ENCODE measurements at regions not wholly inside any gene's neighbourhood (a gene's known extent, or its start where the extent isn't known, plus 50 kb on each side); places are given as distances from the start of the nearest gene placed in this dataset.
"Not testable (repeated sequence)": the region's sequence is repeated elsewhere in the genome, so short reads cannot be mapped to it uniquely, and the experiment has no call there.

DNA sequence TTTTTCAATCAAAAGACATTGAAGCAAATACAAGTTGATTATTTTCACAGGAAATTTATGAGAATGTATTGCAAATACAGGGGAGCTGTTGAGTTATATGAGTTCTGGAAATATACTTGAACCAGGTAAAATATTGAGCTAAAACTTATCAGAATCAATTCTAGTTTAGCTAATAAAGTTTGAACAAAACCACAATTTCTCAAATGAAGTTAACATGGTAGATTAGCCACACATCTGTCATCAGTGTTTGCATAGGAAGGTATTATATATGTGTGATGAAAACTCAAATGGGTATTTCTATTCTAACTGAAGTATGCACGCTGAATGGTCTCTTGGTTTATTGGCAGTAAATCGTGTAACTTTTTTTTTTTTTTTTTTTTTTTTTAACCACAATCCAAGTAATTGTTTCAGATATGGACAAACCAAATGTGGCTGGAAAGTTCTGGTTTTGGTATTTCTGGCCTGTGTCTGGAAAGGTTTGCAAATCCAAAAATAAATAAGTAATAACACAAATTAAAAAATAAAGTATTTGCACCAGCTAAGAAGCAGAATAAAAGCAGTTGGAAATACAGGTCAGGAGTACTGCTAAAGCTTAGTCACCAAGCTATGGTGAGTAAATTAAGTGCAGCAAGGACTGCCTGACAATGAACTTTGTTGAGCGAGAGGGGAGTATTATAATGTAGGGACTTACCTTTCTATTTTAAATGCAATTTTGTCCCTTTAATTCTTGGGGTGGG is 479.1 kb upstream of the FANCL start:
- DNase-seq: no peak

DNA sequence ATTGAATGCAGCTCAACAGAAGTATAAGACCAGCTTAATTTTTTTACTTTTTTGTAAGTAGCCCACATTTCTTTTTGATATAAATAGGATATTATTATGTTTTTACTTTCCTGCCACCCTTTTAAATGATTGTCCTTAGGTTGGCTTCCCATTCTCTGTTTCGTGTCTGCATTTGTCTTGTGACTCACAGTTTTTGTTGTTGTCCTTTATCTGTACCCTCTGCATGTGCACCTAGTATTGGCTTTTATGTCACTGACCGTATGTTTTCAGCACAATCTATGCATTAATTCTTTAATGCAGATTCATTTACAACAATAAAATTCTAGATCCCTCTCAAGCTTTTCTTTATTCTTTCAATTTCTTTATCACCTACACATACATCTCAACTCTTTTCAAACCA is 474.2 kb upstream of the FANCL start:
- DNase-seq: no peak

DNA sequence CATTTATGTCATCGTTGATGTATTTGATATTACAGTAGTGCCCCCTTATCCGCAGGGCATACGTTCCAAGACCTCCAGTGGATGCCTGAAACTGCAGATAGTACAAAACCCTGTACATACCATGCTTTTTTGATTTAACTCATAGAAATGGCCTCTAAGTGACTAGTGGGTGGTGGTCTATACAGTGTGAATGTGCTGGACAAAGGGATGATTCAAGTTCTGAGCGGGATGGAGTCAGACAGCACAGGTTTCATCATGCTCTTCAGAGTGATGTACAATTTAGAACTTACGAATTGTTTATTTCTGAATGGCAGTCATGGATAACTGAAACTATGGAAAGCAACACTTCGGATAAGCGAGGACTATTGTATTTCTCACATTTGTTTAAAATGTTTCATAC is 473.1 kb upstream of the FANCL start:
- DNase-seq: no peak

DNA sequence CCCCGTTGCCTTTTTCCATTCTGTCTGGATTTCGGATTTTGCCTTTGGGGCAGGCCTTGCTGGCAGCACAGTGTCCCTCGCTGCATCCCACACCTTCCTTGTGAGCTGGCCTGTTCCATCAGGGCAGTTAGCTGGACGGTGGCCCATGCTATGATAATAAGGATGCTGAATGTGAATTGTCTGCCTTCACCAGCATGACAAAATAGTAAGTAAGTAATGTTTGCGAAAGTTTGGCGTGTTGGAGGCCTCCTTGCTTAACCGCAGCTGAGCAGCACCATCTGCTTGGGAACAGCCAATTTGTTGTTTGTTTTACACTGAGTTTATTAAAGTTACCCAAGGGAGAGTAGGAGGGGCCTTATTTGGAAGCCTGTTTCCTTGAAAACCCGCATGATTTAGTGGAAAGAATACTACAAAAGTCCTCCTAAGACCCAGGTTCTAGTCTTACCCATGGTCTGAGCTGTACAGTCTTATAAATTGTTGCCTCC is 469.7 kb upstream of the FANCL start:
- no peak for DNase-seq

DNA sequence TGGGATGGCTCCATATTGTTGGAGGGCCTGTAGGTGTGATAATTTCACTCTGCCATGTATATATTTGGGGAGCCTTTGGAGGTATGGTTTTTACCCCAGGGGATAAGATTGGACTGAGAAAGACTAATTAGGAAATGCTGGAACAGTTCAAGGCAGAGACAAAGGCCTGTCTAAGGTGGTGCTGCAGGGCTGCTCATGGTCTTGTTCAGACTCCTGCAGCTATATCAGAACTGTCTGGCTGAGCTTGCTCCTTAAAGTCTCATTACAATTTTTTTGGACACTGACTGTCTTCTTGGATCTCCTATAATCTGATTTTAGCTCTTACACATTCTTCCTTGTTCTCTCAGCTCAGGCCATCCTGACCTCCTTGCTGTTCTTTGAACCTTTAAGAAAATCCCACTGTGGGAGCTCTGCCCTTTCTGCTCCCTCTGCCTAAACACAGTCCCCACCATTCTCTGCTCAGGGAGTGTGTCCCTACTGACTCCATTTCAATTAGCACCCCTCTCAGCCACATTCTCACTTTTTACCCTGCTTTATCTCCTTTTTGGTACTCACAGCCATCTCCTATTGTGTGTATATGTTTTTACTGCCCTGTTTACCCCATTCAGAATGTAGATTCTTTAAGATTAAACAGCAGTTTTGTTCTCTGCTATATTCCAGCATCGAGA is 468.7 kb upstream of the FANCL start:
- DNase-seq: no peak

DNA sequence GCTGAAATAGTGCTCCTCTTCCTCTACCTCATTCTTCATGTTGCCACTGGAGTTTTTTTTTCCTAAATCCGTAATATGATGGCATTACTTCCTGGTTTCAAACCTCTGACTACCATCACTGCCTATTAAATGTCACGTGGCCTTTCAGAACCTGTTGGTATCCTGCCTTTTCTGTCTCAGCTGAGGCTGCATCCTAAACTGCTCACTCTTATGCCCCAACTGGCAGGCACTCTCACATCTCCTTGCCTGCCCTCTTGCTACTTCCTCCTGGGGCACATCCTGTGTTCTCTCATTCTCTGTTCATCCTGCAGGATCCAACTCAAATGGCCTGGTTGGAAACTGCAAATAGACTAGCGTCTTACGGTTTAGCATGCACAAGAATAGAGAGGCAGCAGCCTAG is 468.1 kb upstream of the FANCL start:
- DNase-seq: no peak

DNA sequence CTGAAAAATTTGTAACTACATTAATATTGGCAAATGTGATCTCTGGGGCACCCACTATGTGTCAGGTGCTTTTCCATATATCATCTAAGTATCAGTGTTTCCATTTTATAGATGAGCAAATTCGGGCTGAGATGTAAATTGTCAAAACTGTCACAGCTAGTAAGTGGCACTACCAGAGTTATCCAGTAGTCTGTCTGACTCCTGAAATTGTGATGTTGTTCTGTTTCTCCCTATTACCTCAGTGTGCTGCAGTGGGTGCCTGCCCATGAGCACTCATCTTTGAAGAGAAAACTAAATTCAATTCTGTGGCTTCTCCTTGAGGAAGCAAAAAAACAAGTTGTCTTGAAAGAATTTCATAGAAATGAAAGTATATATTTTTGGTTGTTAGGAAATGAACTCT is 467.4 kb upstream of the FANCL start:
- DNase-seq: no peak

DNA sequence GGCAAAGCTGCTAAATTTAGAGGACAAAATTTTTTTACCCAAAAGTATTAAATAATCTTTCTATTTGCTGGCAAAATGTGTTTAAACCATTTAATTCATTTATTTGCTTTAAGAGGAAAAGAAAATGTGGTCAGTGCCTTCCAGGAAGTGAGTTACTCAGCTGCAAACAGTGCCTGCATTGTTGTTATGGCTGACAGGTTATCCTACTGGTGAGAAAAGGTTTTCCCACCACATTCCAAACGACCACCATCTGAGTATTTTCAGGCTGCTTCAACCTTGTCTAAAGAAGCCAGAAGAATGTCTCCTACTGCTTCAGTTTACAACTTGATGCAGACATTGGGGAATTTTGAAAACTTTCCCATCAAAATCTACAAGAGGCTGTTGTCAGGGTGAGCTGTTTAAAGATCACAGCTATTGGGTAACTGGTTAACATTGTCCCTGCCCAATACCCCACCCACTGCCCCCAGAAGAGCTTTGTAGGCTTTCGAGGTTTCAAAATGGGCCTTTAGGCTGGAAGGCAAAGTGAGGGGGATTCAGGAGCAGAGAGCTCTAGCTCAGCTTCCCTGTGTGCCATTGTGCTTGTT is 461.3 kb upstream of the FANCL start:
- no peak for DNase-seq

DNA sequence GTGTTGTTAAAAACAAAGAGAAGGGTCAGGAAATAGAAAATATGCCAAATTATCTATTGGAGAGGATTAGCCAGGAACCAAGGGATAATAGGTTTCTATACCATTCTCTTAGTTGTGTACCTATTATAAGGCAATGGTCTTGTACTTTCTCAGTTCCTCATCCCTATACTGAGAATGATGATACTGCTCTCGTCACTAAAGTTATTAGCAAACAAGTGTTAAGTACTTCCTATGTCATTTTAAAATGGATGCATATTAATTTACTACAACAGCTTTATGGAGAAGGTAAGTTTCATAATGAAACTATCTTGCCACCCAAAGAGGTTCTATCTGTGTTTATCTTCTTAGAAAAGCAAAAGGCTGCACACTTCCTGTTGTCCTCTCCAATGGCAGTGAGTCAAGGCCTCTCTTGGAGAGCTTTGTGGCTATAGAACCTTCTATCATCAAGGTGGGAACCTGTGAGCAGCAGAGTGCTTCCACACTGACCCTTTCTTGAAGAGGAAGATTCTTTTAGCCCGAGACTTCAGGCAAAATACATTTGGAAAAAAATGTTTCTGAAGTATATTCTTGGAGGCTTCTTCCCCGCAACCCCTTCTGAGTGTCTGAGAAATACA is 460.7 kb upstream of the FANCL start:
- DNase-seq: no peak

DNA sequence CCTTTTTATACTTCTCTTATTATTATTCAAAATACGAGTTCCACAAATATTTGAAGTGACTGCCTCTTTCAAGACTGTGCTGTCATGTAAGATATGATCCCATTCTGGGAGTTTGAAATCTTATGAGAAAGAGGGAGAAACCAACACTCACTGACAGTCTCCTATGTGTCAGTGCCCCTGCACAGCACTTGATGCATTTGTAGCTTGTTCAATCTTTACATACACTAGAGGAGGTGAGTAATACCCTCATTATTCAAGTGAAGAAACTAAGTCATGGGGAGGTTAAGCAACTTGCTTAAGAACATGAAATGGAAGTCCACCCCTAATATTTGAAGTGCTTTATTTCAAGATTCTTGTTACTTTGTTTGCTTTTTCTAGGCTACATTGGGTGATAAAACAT is 459.5 kb upstream of the FANCL start:
- no peak for DNase-seq

DNA sequence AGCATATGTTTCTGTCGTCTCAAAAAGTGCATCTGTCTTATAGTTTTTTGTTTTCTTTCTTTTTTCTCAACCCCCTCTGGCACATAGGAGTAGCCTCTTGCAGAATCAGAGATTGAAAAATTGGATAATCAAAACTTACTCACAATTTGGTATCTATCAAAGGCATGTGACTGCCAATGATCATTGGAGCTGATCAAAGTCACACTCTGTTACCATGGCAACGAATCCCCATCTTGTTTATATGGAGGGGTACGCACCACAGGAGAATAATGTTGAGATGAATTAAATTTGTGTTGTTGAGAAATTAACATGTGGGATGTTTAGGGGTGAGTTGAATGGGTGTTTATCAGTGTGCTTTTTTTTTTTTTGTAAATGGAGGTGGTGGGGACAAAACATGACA is 458.3 kb upstream of the FANCL start:
- DNase-seq: no peak

DNA sequence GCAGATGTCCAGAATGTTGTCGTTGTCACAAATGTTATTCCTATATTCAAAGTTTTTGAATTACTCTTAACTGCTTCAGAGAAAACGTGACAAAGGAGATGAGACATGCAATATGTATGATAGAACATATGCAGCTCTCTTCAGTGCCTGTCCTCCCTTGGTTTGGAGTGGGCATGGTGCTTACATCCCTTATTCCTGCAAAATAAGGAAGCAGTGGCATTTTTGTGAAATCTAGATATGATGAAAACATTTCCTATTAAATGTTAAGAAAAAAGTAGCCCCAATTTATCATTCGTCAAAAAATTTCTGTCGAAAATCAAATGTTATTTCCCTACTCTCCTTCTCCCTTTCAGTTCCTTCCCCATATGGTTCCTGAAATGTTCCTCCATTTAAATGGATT is 457.5 kb upstream of the FANCL start:
- DNase-seq: no peak

DNA sequence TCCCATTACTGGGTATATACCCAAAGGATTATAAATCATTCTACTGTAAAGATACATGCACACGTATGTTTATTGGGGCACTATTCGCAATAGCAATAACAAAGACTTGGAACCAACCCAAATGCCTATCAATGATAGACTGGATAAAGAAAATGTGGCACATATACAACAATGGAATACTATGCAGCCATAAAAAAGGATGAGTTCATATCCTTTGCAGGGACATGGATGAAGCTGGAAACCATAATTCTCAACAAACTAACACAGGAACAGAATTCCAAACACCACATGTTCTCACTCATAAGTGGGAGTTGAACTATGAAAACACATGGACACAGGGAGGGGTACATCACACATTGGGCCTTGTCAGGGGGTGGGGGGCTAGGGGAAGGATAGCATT is 453.0 kb upstream of the FANCL start:
- not testable (repeated sequence) for DNase-seq

DNA sequence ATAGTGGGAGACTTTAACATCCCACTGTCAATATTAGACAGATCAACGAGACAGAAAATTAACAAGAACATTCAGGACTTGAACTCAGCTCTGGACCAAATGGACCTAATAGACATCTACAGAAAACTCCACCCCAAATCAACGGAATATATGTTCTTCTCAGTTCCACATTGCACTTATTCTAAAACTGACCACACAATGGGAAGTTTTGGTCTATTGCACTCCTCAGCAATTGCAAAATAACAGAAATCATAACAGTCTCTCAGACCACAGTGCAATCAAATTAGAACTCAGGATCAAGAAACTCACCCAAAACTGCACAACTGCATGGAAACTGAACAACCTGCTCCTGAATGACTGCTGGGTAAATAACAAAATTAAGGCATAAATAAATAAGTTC is 449.9 kb upstream of the FANCL start:
- not testable (repeated sequence) for DNase-seq

DNA sequence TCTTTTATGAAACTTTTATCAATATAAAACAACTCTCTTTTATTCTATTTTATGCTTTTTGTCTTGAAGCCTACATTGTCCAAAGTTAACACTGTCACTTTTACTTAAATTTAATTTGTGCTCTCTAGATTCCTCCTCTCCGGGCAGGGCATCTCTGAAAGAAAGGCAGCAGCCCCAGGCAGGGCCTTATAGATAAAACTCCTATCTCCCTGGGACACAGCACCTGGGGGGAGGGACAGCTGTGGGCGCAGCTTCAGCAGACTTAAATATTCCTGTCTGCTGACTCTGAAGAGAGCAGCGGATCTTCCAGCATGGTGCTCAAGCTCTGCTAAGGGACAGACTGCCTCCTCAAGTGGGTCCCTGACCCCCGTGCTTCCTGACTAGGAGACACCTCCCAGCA is 447.7 kb upstream of the FANCL start:
- DNase-seq: no peak

DNA sequence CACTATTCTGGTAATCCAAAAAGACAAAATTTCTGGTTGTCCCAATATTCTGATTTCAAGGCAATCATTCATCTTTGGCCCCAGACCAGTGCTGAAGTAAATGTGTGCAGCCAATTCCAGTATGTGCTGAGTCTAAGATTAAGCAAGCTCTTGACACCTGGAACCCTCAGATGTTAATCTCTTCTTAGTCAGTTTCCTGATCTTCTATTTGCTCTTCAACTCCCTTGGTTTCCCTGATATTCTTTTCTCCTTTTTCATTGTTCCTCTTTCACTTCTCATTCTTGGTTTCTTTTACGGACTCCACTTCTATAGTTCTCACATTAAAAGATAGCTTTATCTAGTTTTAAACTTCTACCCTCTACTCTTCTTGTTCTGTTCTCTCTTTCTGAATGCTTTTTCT is 445.7 kb upstream of the FANCL start:
- DNase-seq: no peak

DNA sequence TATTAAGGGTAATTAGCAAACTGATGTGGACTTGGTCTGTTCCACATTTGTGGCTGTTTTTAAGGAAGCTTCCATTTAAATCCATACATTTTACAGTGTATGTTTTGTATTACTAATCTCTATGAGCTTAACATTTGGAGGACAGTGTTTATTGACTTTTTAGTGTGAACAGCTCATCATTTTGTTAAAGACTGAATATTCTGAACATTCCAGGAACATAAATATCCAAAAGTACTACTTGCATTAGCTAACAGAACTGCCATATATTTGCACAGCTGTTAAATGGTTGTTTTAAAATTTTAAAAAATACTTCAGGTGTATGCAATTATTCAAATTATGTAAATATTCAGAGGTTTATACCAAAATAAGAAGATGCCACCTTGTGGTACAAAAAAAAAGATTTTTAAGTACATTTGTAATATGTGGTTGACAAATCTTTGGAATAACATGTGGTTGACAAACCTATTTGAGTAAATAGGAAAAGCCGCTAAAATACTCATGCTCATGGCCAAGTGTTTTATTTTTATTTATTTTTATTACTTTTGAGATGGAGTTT is 439.7 kb upstream of the FANCL start:
- DNase-seq: no peak

DNA sequence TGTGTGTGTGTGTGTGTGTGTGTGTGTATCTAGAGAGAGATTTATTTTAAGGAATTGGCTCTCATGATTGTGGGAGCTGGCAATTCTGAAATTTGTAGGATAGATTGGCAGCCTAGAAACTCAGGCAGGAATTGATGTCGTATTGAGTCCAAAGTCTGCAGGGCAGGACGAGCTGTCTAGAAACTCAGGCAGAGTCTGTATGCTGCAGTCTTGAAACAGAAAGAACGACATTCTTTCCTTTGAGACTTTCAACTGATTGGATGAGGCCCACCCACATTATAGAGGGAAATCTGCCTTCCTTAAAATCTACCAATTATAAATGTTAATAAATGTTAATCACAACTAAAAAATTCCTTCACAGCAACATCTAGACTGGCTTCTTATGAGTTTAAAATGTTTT is 436.6 kb upstream of the FANCL start:
- no peak for DNase-seq

DNA sequence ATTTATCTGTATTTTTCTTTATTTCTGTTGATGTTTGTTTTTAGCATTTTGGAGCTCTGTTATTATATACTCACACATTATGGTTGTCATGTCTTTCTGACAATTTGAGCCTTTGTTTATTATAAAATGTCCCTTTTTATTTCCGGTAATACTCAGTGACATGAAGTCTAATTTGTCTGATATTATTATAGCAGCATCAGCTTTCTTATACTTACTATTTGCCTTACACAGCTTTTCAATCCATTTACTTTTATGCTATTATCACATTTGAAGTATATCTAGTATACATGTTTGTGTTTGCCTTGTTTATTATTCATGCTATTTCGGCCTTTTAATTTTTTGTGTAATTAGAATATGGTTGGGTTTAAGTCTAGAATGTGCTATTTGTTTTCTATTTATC is 430.6 kb upstream of the FANCL start:
- DNase-seq: no peak

DNA sequence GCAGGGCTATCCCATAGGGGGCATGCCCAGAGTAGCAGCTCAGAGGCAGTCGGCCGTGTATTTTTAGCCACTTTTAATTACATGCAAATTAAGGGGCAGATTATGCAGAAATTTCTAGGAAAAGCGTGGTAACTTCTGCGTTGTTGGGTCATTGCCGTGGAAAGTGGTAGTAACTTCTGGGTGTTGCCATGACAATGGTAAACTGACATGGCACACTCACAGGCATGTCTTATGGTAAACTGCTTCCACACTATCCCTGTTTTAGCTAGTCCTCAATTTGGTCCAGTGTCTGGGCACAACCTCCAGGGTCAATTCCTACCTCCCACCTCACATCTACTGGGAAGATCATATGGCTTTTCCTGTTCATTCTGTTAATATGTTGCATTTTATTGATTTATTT is 428.9 kb upstream of the FANCL start:
- DNase-seq: no peak

DNA sequence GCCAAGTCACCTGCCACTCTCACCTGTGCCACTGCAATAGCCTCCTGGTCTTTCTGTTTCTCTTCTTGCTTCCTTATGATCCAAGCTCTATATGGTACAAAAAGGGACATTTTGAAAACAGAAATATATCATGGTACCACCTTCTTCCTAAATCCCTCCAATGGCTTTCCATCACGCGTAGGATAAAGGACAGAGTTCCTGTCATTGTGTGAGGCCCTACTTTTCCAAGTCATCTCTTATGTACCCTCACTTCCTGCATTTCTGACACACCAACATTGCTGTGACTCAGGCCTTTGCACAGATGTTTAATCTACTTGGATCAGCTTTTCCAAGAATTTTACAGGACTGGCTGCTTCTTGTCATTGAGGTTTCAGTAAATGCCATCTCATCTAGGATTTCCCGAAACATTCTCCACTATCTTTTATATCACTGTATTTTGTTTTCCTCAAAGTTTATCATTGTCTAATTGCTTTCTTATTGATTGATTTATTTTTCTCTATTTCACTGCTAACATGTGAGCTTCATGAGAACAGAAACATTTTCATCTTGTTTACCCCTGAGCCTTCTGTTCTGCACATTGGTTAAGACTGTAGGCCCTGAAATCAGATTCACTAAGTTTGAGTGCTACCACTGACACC is 426.1 kb upstream of the FANCL start:
- DNase-seq: no peak

DNA sequence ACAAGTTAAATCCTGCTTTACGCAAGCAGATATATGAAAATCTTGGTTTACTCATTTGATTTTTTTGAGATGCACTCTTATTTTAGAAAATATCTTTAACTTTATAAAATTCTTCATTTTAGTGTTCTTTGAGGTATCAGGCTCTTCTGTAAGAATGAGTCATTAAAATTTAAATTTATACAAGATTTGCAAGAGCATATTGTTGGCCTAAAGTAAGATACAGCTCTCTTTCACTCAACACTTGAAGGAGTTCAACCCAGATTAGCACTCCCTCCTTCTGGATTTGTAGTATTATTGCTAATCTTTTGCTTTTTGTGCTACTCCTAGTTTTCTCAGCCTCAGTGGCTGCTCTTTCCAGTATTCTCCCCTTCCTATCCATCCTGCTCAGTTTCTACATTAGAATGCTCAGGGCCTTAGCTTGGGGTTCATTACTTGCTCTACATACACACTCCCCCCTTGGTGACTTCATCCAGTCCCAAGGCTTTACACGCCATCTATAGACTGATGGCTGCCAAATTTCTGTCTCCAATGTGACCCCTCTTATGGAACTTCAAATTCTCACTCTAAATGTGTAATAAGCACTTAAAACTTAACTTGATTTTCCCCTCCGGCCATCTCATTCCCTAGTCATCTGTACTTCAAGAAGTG is 425.3 kb upstream of the FANCL start:
- DNase-seq: no peak

DNA sequence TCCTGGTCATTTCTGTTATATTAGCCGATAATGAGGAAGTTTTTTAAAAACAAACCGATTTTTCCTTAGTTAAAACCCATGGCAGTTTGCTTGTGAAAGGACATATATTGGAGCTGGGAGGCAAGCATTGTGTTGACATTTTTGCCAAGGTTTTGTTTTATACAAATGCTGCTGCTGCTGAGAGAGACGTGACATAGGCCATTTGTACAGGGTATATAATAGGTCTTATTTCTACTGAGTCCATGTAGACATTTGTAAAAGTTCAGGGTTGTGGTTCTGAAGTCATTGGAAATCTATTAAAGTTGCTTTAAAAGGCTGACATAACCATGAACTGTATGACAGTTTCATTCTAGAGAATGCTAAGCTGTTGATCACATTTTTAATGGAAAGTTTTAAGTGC is 424.0 kb upstream of the FANCL start:
- DNase-seq: no peak

Data from CD4-positive, alpha-beta T cell treated with Interleukin-15 for 1 hour (primary cell).